ENCODE measurements at regions not wholly inside any gene's neighbourhood (a gene's known extent, or its start where the extent isn't known, plus 50 kb on each side); places are given as distances from the start of the nearest gene placed in this dataset.

DNA sequence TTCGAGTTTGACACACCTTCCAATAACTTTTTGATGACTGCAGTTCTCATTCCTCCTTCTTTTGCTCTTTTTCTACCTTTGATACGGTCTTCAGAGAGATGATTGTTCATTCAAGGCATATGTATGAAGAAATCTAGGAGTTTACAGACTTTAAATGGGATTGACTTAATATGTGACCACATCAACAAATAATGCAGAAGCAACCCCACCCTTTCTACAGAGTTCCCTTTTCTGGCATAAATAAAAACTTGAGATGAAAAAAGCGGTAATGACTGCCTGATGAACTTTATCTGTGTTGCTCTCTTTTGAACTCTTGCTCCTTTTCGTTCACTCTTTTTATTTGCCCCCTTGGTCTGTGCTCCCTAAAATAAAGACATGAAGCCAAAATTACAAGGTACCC, 161.7 kb downstream of the C7orf25 start:
- Histone ChIP-seq H3K79me2 (ENCODE audit: control insufficient read depth in 1 of 2, insufficient read depth in 2 of 2, low read length in 2 of 2) (no peaks in the 10 kb centered on the region), H3K79me1 (ENCODE audit: low read depth, low read length) (no peaks in the 10 kb centered on the region), H3K4ac (replicated peaks; ENCODE audit: insufficient read length, low read depth, low read length) (no peak overlapping the region), H3K23ac (ENCODE audit: insufficient read length) (no peak overlapping the region), H2BK12ac (ENCODE audit: low read depth, low read length) (no peak overlapping the region), H2AFZ (ENCODE audit: low read length) (no peak overlapping the region), H3K56ac (replicated peaks; ENCODE audit: insufficient read length, low read depth, low read length) (no peak overlapping the region), H3K4me3 (ENCODE audit: extremely low read depth in 1 of 4, insufficient read depth in 2 of 4, low read depth in 3 of 4, low read length in 4 of 4) (no peak overlapping the region), H3K9me3 (ENCODE audit: insufficient read depth in 2 of 2, low read depth in 1 of 2, low read length in 1 of 2) (0 out of 4 replicates have a peak, but pooled peaks cover 0 to 2% of the 10 kb centered on the region in 2 experiments), H3K27ac (ENCODE audit: low read depth, low read length) (no peak overlapping the region), H2AK5ac (ENCODE audit: low read depth, low read length) (no peak overlapping the region), H3K36me3 (ENCODE audit: control insufficient read depth in 2 of 4, insufficient read depth in 4 of 4, low read length in 3 of 4) (no peaks in the 10 kb centered on the region), H2BK20ac (ENCODE audit: low read length) (no peak overlapping the region), H3K4me2 (ENCODE audit: insufficient read depth in 1 of 2, low read depth in 2 of 2, low read length in 2 of 2) (no peak overlapping the region), H2BK5ac (ENCODE audit: low read depth, low read length) (no peak overlapping the region), H4K8ac (ENCODE audit: extremely low read depth, insufficient read depth, low read length) (no peak overlapping the region), H4K5ac (ENCODE audit: insufficient read length, low read depth, low read length) (no peak overlapping the region), H3K9ac (replicated peaks in 1 of 4; ENCODE audit: extremely low read depth in 1 of 4, low read depth in 3 of 4, low read length in 3 of 4) (no peak overlapping the region), H3K23me2 (ENCODE audit: low read depth, low read length) (no peaks in the 10 kb centered on the region), H3K27me3 (replicated peaks in 1 of 4; ENCODE audit: control insufficient read depth in 3 of 4, extremely low read depth in 1 of 4, insufficient read depth in 3 of 4, low read length in 3 of 4) (no peaks in the 10 kb centered on the region), H2BK120ac (replicated peaks; ENCODE audit: low read depth, low read length) (no peak overlapping the region), H2BK15ac (ENCODE audit: low read length) (no peak overlapping the region), H3K18ac (ENCODE audit: extremely low read depth, low read length) (no peak overlapping the region), H3K14ac (ENCODE audit: insufficient read length) (no peak overlapping the region), H4K20me1 (replicated peaks in 1 of 2; ENCODE audit: control insufficient read depth in 1 of 2, insufficient read depth in 2 of 2, low read length in 2 of 2) (no peaks in the 10 kb centered on the region), H4K91ac (replicated peaks; ENCODE audit: insufficient read length, low read length) (no peak overlapping the region), H3K4me1 (replicated peaks in 1 of 4; ENCODE audit: control insufficient read depth in 3 of 4, insufficient read depth in 4 of 4, low read length in 3 of 4) (peaks cover 0 to 5% (median 0%) of the 10 kb centered on the region in 4 experiments; a peak in 1 of 7 replicates)
- POLR2A ChIA-PET (ENCODE audit: partially characterized antibody) = no interaction called here
- WGBS, 2 experiments (ENCODE audit: extremely low coverage in 1 of 2, insufficient coverage in 1 of 2, insufficient read length in 1 of 2, insufficient replicate concordance in 2 of 2, low coverage in 1 of 2, low lambda C conversion rate in 2 of 2, missing lambda C conversion rate in 1 of 2) = 74% methylated on average over 4 of the region's 4 CpGs; no CpG with 5 or more reads in 1 of the 2 experiments
- CTCF ChIA-PET (ENCODE audit: partially characterized antibody) = interaction anchor here (1.9 kb wide), 1 partner anchor 13 kb away, joined by 6 read pairs; no protein-coding TSS in a partner anchor
- no peak for FAIRE-seq
- DNase-seq (ENCODE audit: low read depth in 1 of 2, low spot score in 2 of 2) = no peak
- no peak for TF ChIP-seq SIX5 (IDR thresholded peaks at IDR 0.05; ENCODE audit: low read depth, low read length)
- no peak for TF ChIP-seq GTF2F1 (IDR thresholded peaks at IDR 0.05; ENCODE audit: borderline replicate concordance, low read depth, low read length)
- no peak for TF ChIP-seq SAP30 (IDR thresholded peaks at IDR 0.05; ENCODE audit: insufficient read depth, insufficient replicate concordance, low read length)
- TF ChIP-seq PHF8 (conservative IDR thresholded peaks at IDR 0.05; ENCODE audit: low read depth, low read length) = no peak
- TF ChIP-seq RNF2 (IDR thresholded peaks at IDR 0.05; ENCODE audit: borderline replicate concordance, low read depth, low read length, missing control alignments, poor library complexity, severe bottlenecking) = no peak
- TF ChIP-seq BCL11A (IDR thresholded peaks at IDR 0.05; ENCODE audit: low read depth in 2 of 2, low read length in 2 of 2) = no peak
- no peak for TF ChIP-seq BACH1 (IDR thresholded peaks at IDR 0.05; ENCODE audit: low read length)
- TF ChIP-seq HDAC2 (IDR thresholded peaks at IDR 0.05; ENCODE audit: borderline replicate concordance in 1 of 2, low read depth in 2 of 2, low read length in 2 of 2) = no peak
- no peak for TF ChIP-seq SIRT6 (IDR thresholded peaks at IDR 0.05; ENCODE audit: low read length)
- no peak for TF ChIP-seq KDM1A (IDR thresholded peaks at IDR 0.05; ENCODE audit: borderline replicate concordance, low read length)
- TF ChIP-seq CREB1 (IDR thresholded peaks at IDR 0.05) = no peak
- no peak for TF ChIP-seq GABPA (IDR thresholded peaks at IDR 0.05; ENCODE audit: borderline replicate concordance, insufficient read depth, low read length)
- no peak for TF ChIP-seq JUND (IDR thresholded peaks at IDR 0.05; ENCODE audit: low read length)
- no peak for TF ChIP-seq TAF1 (IDR thresholded peaks at IDR 0.05; ENCODE audit: low read depth, low read length)
- no peak for TF ChIP-seq NANOG (IDR thresholded peaks at IDR 0.05; ENCODE audit: insufficient read depth, low read depth, low read length, poor library complexity, severe bottlenecking)

All from H1 (cell line).